NCI-H69 (cell line): ENCODE measurements at regions not wholly inside any gene's neighbourhood (a gene's known extent, or its start where the extent isn't known, plus 50 kb on each side); places are given as distances from the start of the nearest gene placed in this dataset.

Experiments used
- DNase-seq: peaks from one replicate; lab custom pipeline; 2025; lab: John Stamatoyannopoulos, UW

DNA sequence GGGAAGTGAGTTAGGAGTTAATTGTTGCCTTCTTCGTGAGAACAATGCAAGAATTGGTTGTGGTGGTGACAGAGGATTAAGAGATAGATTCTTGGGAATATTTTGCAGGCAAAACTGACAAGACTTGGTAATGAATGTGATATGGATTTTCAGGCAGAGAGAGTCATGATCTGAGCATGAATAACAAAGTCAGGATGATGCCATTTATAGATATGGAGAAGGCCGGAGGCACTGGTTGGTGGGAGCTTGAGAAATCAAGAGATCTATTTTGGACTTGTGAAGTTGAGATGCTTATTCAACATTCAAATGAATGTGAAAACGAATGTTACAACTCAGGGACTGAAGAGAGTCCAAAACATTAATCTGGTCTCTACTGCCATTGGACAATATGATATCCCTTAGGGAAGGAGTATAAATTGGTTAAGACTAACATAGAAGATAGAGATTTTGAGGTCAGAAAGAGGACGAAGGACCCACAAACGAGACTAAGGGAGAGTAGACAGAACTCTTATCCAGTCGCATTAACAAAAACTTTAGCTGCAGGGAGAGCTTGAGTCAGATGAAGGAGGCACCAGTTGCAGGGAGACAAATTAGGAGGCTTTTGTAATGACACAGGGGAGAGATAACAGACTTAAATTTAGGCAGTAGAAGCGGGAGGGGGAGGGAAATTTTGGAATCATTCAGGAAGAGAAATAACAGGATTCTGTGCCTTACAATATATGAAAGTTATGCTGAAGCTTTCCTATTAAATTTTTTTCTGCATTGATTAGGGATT, 1090.6 kb downstream of the GALC start:
- DNase-seq, result no peak

- no peak for DNase-seq
These were observed 1095.1 kb downstream of the GALC start for GRCh38 chr14:86897704-86898513.

DNA sequence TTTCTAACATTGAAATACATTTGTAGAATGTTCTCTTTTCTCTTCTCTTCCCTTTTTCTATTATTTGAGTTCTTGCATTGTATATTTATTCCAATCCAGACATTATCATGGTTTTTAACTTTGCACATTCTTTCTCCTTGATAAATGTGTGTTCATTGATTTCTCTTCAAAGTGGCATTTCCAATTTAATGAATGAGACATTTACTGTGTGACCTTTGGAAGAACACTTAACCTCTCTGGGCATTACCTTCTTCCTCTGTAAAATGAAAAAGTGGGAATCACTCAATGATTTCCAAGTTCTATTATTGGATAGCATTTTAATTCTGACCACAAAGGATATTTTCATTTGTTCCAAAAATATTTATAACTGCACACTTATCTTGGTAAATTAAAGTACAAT, 1095.8 kb downstream of the GALC start:
- DNase-seq, result no peak

DNA sequence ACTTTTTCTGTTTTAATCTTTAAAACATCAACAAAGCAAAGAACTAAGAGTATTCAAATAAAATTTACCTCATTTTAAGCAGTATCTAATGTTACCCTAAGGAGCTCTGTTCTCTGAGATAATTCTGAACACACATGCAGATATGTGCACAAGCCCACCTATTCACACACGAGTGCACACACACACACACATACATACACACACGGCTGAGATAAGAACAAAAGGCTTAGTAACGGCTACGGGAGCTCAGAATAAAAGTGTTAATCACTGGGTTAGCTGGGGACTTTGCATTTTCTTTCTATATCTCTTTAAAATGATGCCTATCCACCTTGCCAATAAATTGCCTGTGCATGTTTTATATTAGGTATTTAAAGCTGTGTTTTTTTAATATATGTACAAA, 1096.3 kb downstream of the GALC start:
- no peak for DNase-seq

GRCh38 chr14:86892152-86892956, 1100.6 kb downstream of the GALC start:
- no peak for DNase-seq

- no peak for DNase-seq
These were observed 1107.7 kb downstream of the GALC start for GRCh38 chr14:86885280-86885679.

- no peak for DNase-seq
These were observed 1108.5 kb downstream of the GALC start for GRCh38 chr14:86884498-86884897.

- no peak for DNase-seq
These were observed 1110.2 kb downstream of the GALC start for GRCh38 chr14:86882818-86883217.

- no peak for DNase-seq
These were observed 1127.0 kb downstream of the GALC start for GRCh38 chr14:86865934-86866333.

DNA sequence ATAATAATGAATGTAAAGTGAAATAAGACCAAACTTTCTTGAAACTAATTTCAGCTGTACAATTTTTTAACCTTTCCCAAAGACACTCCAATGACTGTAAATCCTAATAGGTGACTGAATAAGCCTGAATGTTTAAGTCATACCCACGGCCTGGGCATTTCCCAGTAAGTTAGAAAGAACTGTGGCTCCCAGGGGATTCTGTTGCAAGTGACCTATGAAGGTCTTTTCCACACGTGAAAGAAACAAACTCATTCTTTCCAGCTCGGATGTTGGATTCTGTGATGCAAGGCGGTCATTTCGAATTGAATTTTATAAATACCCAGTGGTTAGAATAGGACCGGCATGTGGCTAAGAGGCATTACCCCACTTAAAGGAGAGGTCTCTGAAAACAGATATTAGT, 1134.4 kb downstream of the GALC start:
- DNase-seq, result no peak

DNA sequence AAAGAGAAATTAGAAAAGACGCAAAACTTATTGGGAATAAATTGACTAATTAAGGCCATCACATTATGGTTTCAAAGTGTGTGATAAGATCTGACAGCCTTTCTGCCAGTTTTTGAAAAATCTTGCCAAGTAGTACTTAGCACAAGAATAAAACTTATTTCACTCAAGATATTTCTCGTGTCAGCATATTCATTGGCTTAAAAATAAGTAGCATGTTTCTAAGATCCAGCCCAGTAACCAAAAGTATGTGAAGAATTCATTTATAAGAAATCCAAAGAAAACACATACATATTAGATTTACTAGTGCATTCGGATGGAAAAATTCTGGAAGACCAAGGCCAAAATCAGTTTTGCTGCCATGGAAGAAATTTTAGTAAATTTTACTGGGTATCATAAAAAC, 1135.0 kb downstream of the GALC start:
- no peak for DNase-seq

- no peak for DNase-seq
These were observed 1140.5 kb downstream of the GALC start for GRCh38 chr14:86852530-86852929.

- no peak for DNase-seq
These were observed 1145.8 kb downstream of the GALC start for GRCh38 chr14:86847140-86847539.

DNA sequence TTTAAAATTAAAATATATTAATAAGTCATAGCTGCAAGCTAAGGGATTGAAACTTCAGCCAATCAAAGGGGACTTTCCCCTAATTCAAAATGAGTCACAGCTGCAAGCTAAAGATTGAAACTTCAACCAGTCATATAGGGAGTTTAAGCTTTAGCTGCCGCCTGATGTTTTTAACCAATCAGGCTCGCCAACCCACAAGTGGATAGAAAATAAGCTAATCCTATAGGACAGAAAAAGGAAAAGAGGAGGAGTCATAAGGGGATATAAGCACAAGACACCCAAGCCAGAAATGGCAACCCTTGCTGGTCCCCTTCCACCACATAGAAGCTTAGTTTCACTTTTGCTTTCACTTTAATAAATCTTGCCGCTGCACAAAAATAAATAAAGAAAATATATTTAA, 1154.6 kb downstream of the GALC start:
- no peak for DNase-seq

- DNase-seq, result no peak
These were observed 1166.3 kb downstream of the GALC start for GRCh38 chr14:86826661-86827060.

DNA sequence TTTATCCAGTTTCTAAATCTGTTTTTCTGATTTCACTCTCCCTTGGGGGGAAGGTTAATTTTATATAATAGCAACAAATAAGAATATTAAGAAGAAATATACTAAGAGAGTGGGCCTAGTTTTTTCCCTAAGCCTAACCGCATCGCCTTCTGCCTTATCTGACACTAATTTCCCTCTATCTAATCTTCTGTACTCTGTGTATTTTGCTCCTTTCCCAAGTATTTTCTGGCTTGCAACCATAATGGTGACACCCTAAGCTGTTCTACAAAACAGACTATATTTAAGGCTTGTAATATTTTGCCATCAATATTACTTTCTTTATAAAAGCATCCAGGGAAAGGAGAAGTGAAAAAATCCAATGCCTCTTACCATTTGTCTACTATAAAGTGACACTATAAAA, 1168.8 kb downstream of the GALC start:
- no peak for DNase-seq

GRCh38 chr14:86823581-86823980, 1169.4 kb downstream of the GALC start:
- DNase-seq, result no peak

GRCh38 chr14:86815341-86815740, 1177.6 kb downstream of the GALC start:
- DNase-seq, result no peak

- no peak for DNase-seq
These were observed 1190.3 kb downstream of the GALC start for GRCh38 chr14:86802726-86803125.

DNA sequence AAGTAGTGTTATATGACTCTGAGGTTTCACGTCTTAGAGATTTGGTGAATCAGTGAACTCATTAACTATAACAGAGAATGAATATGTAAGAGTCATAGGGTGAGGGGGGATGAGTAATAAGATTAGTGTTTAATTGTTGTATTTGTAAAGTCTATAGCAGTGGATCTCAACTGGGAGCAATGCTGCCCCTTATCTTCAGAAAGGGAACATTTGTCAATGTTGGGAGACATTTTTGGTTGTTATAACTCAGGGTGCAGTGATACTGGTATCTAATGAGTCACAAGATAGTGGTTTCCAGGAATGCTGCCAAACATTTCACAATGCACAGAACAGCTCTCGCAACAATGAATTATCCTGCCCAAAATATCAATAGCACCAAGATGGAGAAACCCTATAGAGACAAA, 1193.7 kb downstream of the GALC start:
- peak; percentile 21 for DNase-seq

DNA sequence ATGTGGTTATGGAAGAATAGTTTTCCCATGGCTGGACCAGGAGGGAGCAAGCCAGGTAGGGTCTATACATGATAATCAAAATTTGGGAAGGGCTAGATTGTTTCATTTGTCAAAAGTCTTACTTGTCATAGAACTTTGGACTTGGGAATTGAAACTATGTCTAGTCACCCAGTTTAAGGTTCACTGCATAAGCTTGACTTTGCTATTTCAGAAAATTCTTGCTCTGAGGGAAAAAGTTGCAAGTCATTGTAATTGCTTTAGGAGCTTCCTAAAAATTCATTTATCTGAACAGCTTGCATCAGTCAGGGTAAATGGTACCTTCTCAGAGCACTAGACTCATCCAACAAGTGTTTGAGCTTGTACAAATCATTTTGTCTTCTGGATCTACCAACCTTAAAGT, 1194.7 kb downstream of the GALC start:
- DNase-seq, result no peak

DNA sequence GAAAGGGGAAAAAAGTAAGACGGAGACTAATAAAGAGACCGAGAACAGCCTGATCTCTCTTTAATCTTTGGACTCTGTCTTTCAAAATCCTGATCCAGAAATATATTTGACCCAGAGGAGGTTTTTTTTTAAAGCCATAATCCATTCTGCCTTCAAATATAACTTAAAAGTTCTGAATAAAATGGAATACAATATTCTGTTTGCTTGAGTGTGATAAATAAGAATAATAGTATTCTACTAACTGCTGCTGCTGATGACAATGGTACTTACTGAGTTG, 1196.0 kb downstream of the GALC start:
- DNase-seq, result no peak
